VCaP (cell line): ENCODE measurements at regions not wholly inside any gene's neighbourhood (a gene's known extent, or its start where the extent isn't known, plus 50 kb on each side); places are given as distances from the start of the nearest gene placed in this dataset.

Source experiments
- H3K27ac ChIP-seq: fragments of 450-650 bp; 2 replicates; pipeline ENCODE4 v1.5.1; 2017
- TF ChIP-seq, protein P1 (sequence below): fragments of 450-650 bp; conservative IDR thresholded peaks from 2 replicates; pipeline ENCODE4 v1.5.1; 2017; ENCODE audit warnings: mild to moderate bottlenecking, moderate library complexity

GRCh38 chr12:13769966-13770365 lies 211.4 kb downstream of the GRIN2B start:
- no peak overlapping the region for H3K27ac ChIP-seq
- TF ChIP-seq, protein P1, sequence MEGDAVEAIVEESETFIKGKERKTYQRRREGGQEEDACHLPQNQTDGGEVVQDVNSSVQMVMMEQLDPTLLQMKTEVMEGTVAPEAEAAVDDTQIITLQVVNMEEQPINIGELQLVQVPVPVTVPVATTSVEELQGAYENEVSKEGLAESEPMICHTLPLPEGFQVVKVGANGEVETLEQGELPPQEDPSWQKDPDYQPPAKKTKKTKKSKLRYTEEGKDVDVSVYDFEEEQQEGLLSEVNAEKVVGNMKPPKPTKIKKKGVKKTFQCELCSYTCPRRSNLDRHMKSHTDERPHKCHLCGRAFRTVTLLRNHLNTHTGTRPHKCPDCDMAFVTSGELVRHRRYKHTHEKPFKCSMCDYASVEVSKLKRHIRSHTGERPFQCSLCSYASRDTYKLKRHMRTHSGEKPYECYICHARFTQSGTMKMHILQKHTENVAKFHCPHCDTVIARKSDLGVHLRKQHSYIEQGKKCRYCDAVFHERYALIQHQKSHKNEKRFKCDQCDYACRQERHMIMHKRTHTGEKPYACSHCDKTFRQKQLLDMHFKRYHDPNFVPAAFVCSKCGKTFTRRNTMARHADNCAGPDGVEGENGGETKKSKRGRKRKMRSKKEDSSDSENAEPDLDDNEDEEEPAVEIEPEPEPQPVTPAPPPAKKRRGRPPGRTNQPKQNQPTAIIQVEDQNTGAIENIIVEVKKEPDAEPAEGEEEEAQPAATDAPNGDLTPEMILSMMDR, result no peak

GRCh38 chr12:13769273-13769672 lies 212.1 kb downstream of the GRIN2B start:
- TF ChIP-seq, protein P1, result no peak
- no peak overlapping the region for H3K27ac ChIP-seq

DNA sequence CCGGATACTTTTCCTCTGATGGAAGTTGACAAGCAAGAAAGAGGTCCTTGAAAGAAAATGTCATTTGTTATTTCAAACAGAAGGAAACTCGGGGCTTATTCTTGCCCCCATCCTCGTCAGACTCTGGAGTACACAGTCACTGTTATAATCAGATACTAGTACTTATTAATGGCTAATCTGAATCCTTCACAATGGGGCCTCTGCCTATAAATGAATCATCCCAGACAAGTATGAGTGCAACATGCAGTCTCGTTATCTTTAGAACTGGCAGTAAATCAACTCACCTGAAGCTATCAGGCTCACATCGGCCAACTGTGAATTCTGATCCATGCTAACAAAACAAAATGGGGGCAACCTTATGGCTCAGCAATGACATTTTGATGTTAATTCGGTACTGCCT lies 216.7 kb downstream of the GRIN2B start:
- H3K27ac ChIP-seq, result no peak overlapping the region
- TF ChIP-seq, protein P1, result no peak

DNA sequence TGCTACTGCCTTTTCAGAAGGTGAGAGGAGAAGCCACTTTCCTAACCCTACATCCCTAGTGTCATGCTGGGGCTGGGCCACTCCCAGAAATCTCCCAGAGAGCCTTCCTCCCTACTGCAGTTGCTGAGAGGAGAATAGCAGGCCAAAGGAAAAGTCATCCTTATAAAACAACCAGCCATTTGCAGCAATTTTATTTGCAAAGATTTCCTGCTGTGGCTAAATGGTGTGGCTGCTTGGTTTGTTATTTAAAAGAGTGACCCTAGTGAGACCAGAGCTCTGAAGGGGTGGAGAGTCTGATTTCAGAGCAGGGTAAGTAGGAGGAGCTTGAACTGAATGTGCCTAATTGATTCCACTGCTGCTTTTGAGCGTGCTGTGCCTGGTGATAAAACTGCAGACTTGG lies 232.0 kb downstream of the GRIN2B start:
- TF ChIP-seq, protein P1, result no peak
- H3K27ac ChIP-seq, result no peak overlapping the region

GRCh38 chr12:13745111-13745860 lies 236.1 kb downstream of the GRIN2B start:
- TF ChIP-seq, protein P1, result no peak
- no peak overlapping the region for H3K27ac ChIP-seq

GRCh38 chr12:13744561-13744960 lies 236.8 kb downstream of the GRIN2B start:
- TF ChIP-seq, protein P1, result no peak

GRCh38 chr12:13740149-13740545 lies 241.3 kb downstream of the GRIN2B start:
- H3K27ac ChIP-seq, result no peak overlapping the region
- TF ChIP-seq, protein P1, result no peak

More at GRCh38 chr12:13744561-13744960, 236.8 kb downstream of the GRIN2B start:
- H3K27ac ChIP-seq, result no peak overlapping the region
